ENCODE measurements at regions not wholly inside any gene's neighbourhood (a gene's known extent, or its start where the extent isn't known, plus 50 kb on each side); places are given as distances from the start of the nearest gene placed in this dataset.
"Not testable (repeated sequence)": the region's sequence is repeated elsewhere in the genome, so short reads cannot be mapped to it uniquely, and the experiment has no call there.

DNA sequence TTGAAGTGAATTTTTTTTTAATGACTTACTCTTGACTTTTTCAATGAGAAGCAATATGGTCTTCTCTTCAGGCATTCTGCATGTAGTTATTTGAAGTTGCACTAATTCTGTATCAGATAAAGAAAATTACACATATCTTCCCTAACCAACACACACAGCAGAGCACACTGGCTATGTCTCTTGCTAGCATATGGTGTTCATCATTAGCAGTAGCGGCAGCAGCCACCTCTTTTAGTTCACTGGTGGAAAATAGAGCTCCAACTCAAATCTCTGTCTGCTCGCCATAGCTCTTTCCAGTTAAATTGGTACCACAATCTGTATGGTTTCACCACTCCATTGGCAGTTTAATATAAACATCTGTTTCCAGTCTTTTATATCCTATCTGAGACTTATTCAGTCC, 278.1 kb upstream of the ZEB2 start:
- DNase-seq = no peak

DNA sequence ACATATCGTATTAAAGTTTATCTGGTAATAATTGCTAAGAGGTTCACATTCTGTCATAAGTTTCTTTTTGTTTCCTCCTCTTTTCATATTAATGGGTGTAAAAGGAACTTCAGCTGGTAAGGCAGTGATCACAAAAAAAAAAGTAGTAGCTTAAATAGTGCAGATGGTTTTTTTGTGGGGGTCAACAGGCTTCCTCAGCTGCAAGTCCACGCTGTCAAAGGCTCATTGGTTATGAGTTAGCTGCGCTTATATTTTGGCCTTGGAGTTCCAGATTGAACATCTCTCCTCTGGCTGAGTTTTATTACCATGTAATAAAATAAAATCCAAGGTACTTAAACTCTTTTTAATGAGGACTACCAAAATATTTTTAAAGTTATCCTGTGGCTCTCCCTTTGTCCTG, 277.0 kb upstream of the ZEB2 start:
- no peak for DNase-seq

DNA sequence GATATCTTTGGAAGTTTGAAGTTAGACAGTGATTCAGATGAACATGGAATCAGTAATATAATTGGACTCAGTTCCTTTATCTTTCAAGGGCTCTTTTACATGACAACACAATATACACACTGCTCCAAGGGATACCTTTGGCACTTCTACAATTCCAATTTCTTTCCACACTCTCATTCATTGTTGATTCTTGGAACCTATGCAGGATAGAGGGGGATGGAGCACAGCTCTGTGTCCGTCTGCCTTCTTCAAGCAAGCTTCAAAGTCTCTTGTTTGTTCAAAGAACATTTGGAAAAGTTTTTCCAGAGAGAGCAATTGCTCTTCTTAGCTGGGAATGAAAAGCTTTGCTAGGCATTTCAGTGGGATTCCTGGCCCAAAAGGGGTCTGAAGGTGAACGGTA, 276.2 kb upstream of the ZEB2 start:
- no peak for DNase-seq

DNA sequence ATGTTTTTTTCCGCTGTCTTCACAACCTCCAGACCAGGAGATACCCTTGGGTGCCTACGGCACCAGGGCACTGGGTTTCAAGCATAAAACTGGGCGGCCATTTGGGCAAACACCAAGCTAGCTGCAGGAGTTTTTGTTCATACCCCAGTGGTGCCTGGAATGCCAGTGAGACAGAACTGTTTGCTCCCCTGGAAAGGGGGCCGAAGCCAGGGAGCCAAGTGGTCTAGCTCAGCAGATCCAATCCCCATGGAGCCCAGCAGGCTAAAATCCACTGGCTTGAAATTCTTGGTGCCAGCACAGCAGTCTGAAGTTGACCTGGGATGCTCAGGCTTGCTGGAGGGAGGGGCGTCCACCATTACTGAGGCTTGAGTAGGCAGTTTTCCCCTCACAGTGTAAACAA, 265.3 kb upstream of the ZEB2 start:
- DNase-seq = no peak

DNA sequence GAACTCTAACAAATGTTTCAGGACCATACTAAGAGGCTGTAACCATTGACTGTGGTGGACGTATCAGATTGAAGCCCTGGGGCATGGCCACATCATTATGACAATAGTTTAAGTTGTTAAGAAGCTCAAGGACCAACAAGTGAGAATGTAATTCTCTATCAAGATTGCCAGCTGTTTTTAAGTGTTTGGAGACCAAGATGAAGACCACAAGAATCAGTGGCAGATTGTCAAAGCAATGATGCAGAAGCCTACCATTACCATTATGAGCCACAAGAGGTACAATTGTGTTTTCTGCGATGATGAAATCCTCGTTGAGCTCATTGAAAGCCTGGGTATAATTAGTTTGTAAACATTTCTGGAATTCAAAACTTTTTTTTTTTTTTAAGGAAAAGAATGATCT, 261.1 kb upstream of the ZEB2 start:
- DNase-seq = no peak

DNA sequence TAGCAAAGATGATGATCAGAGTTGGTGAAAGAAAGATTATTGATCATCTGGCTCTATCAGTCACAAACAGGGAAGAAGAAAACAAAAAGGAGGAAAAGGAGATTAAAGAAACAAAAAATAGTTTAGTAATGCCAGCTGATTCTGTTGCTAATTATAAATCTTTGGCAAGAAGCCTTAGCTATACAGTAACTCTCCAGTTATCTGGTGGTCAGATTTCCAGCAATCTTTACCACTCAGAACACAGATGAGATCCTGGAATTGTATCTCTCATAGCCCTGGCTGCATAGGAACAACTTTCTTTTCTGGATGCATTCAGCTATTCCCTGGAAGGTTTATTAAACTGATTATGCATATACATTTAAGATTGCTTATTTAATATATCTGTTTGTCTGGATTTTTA, 256.8 kb upstream of the ZEB2 start:
- DNase-seq = no peak

DNA sequence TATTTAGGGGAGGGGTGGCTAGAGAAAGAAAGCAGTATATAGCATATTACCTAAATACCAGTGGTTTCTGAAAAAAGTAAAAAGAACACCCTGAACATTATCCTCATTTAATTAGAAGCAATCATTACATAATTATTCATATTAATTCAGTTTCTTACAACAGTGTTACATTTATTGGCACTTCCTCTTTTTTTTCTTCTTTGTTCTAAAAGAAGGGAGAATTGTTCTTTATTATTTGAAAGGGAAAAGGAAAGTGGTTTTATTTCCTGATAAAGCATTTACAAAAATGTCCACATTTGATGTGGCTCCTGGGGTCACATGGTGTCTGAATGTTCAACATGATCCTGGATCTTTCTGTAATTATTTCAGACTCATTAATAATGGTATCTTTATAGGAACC, 254.9 kb upstream of the ZEB2 start:
- no peak for DNase-seq

DNA sequence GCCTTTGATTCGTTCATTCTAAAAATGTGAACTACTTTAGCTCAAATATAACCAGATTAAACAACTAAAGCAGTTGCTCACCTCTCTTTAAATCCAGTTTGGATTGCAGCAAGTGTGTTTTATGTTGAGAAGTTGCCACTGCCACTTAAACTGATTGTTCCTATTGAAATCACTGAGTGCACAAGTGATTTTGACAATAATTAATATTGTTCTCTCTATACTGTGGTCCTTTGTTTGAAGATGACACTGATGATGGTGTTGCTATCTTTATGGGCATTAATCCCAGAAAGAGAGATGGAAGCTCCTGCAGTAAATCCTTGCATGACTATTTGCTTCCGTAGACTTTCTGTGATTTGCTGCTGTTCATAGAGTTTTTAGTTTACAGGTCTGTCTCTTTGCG, 251.4 kb upstream of the ZEB2 start:
- DNase-seq = peak in 1 of 2 donors; percentile 57

DNA sequence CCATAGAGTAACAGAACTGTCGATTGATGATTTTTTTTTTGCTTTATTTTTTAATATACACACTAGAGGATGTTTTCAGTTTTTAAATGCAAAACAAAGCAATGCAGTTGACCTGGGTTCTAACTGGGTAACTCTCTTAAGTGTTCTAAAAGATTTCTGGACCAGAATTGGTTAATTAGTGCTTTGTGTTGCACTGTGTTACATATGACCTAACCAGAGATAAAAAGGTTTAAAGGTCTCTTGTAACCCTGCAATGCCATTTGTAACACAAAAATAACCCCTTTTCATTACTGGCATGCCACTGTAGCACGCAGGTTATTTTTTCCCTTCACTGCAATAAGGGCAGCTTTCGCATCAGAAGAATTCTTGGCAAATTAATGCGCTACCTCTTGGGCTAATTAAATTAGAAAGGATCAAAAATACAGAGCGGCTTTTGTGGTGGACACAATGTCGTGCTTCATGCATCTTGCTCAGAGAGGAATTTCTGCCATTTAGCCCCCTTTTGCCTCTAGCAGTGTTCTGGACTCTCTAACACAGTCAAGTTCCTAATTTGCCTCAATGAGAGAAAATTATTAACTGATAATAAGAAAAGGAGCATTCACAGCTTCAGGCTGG, 250.8 kb upstream of the ZEB2 start:
- DNase-seq = no peak

DNA sequence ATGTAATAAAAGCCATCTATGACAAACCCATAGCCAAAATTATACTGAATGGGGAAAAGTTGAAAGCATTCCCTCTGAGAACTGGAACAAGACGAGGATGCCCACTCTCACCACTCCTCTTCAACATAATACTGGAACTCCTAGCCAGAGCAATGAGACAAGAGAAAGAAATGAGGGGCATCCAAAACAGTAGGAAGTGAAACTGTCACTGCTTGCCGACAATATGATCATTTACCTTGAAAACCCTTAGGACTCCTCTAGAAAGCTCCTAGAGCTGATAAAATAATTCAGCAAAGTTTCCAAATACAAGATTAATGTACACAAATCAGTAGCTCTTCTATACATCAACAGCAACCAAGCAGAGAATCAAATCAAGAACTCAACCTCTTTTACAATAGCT, 241.0 kb upstream of the ZEB2 start:
- not testable (repeated sequence) for DNase-seq

DNA sequence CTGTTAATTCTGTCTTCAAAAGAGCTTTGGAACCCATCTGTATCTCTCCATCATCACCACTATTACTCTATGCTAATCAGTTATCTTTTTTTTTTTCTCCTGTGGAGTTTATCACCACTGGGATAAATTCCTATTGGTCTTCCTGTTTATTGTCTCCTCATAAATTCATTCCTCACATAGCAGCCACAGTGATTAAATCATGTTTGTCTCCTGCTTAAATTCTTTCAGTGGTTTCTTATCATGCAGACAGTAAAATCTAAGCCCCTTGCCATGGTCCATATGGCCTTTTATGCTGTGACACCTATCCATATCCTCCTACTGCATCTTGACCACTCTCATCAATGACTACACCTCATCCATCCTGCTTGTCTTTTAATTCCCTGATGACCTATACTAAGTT, 239.8 kb upstream of the ZEB2 start:
- no peak for DNase-seq

DNA sequence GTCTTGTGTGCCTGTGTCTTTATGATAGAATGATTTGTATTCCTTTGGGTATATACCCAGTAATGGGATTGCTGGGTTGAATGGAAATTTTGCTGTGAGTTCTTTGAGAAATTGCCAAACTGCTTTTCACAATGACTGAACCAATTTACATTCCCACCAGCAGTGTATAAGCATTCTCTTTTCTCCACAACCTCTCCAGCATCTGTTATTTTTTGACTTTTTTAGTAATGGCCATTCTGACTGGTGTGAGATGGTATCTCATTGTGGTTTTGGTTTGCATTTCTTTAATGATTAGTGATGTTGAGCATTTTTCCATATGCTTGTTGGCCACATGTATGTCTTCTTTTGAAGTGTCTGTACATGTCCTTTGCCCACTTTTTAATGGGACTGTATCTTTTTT, 238.3 kb upstream of the ZEB2 start:
- not testable (repeated sequence) for DNase-seq

DNA sequence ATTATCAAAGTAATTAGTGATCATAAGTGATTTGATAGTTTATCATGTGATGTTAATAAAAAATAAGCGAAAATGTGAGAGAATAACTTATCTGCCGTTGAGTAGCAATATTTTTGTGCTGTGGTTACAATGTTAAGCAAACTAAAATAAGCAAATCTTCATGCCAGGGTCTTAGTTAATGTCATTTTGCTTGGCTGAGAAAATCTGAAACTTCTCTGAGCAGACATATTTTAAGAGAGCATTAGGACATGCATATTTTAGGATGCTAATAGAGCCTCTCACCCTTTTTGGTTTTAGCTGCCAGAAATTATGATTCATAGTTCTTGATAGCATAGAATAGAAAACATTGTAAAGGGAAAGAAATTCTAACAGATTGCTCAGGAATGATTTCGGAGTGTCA, 233.5 kb upstream of the ZEB2 start:
- DNase-seq = no peak

DNA sequence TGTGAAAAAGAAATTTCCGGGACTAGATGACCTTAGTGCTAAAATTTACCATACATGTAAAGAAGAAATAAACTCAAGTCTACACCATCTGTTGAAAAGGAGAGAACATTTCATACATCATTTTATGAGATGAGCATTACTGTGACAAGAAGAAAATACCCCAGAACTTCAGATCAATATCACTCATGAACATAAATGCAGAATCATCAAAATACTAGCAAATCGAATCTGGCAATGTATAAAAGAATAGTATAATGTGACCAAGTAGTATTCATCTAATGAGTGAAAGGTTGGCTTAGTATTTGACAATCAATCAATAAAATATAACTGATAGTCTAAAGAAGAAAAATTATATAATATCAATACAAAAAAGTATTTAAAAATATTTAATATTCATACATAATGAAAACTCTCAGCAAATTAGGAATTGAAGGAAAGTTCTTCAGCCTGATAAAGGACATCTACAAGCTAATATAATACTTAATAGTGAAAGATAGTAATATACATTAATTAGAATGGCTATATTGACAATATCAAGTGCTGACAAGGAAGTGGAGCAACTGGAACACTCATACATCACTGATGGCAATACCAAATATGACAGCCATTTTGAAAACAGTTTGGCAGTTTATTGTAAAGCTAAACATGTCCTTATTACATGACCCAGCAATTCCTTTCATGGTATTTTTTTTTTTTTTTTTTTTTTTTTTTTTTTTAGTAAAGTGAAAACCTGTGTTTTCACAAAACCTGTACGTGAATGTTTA, 231.4 kb upstream of the ZEB2 start:
- no peak for DNase-seq

DNA sequence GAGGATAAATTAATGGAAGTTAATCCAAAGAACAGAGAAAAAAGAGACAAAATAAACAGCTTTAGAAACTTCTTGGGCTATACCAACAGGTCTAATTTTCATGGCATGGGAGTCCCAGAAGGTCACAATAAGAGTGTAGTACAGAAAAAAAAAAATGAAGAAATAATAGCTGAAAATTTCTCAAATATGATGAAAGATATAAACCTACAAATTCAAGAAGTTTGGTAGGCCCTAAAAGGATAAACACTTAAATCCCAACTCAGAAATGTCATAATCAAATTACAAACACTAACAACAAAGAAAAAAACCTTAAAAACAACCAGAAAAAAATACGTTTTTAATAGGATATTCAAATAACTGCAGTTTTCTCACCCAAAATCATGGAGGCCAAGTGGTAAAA, 229.3 kb upstream of the ZEB2 start:
- DNase-seq = no peak

DNA sequence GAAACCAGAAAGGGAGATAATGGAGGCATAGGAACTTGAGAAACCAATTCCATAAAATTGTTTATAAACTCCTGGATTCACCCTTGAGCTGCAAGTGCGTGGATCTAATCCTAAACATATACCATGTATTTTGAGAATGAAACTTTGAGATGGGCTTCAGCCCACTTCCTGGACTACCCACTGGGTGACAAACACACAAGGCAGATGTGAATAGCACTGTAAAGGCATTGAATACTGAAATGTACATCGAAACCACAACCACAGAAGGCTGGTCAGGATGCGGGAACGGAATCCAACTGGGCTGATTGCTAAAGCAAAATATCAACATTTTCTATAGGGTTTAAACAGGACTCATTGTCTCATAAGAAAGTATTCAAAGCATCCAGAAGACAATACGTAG, 228.5 kb upstream of the ZEB2 start:
- DNase-seq = no peak

DNA sequence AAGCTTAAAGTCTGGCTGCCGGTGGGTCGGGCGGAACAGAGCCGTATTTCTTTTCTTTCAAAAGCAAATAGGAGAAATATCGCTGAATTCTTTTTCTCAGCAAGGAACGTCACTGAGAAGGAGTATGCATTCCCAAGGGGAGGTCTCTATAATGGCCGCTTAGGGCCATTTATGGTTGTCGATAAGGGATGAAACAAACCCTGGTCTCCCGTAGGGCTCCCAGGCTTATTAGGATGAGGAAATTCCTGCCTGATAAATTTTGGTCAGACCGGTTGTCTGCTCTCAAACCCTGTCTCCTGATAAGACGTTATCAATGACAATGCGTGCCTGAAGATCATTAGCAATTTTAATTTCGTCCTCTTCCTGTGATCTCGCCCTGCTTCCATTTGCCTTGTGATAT, 227.7 kb upstream of the ZEB2 start:
- no peak for DNase-seq

DNA sequence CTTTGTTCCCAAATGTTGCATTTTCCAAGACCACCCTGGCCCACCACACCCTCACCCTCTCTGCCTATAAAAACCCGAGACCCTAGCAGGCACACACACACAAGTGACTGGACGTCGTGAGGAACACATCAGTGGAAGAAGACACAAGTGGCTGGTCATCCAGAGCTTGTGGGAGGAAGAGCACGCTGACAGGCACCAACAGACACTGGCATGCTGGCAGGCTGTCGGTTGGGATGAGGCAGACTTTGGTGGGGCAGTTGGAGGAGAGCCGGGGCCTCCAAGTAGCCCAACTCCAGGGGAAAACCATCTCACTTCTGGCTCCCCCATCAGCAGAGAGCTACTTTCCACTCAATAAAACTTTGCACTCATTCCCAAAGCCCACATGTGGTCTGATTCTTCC, 225.5 kb upstream of the ZEB2 start:
- DNase-seq = no peak

DNA sequence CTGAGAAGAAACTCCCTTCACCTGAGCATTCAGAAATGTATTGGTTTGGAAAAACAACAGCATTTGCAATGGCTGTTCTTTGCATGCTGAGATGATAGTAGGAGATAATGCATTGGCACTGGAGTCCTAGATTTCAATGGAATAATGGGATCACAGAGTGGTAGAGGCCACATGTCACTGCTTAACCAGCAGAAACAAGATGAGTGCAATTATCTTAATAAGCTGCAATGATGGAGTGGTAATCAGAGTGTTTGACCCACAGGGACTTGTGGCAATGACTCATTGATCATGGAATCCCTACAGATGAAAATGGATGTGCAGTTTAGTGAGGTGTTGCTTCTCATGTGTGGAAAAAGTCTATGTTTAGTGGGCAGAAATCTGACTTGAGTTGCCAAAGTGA, 218.8 kb upstream of the ZEB2 start:
- DNase-seq = no peak

DNA sequence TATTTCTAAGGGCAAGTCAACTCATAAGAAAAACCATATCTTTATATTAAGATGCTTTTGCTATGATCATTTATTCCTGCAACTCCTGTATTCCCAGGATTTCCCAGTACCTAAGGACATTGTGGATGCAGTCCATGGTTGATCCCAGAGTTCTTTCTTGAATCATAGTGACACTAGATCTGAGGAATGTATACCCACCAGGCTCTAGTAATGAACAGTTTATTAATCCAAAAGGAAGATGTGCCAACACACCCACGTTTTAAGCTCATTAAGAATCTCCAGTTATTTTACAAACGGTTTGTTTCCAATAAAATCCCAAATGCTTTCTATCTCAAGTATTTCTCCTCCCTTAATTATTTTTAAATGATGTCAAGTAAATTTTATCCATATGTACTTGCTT, 210.8 kb upstream of the ZEB2 start:
- DNase-seq = no peak

DNA sequence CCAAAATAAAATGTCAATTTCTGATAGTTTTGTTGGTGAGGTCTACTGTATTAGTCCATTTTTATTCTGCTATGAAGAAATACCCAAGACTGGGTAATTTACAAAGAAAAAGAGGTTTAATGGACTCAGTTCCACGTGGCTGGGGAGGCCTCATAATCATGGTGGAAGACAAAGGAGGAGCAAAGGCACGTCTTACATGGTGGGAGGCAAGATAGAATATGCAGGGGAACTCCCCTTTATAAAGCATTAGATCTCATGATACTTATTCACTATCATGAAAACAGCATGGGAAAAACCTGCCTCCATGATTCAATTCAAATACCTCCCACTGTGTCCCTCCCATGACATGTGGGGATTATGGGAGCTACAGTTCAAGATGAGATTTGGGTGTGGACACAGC, 204.5 kb upstream of the ZEB2 start:
- DNase-seq = not testable (repeated sequence)

DNA sequence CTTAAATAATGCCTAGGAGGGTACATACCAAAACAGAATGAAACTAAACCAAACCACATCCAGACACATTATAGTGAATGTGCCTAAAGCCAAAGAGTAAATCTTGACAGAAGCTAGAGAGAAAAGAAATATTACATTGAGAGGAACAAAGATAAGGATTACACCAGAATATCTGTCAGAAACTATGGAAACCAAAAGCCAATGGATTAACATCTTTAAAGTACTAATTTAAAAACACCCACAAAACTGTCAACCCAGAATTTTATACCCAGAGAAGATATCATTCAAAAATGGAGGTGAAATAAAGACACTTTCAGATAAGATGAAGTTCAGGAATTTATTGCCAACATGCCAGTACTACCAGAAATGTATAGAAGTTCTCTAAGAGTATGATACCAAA, 198.5 kb upstream of the ZEB2 start:
- no peak for DNase-seq

DNA sequence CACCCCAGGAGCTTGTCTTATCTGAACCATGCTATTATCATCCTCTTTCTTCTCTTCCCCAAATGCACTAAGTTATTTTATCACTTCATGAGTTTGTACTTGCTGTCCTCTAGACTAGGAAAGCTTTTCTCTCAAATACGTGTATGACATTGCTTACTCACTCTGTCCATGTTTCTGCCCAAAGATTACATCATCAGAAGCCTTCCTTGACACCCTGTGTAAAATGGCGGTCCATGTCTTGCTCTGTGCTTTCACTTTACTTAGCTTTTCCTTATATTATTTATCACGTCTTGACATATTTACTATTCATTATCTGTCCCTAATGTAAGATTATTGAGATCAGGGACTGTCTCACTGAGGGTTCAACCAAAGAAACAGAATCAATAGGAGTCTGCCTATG, 196.1 kb upstream of the ZEB2 start:
- no peak for DNase-seq

DNA sequence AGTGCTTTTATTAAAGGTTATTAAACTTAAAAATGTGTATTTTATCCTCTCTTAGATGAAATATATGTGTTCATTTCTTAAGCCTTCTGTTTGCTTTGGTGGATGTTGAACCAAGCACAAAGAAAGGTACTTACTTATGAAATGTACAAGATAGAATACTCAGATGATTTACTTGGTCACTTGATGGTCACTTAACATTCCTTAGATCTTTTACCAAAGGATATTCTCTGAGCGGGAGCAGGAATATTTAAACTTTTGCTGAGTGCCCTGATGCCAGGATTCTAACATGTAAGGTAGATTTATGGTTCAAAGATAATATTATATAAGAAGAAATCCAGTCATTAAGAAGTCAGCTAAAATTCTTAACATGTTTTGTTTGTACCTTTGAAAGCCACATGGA, 193.5 kb upstream of the ZEB2 start:
- DNase-seq = no peak

DNA sequence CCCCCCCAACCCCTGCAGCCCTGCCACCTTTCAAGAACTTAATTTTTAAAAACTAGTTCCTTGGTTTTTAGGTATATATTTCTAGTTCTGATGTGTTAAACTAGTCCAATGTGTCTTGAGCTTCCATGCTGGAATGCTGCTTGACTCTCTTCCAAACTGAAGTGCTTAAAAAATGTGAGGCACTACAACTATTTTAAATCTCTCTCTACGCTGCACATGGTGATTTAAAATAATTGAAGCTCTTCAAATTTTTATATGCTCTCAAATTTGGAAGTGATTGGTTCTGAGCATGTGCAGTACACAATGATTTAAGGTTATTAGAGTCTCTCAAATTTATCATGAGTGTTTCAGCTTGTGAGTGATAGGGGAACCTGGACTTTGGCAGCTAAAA, 192.6 kb upstream of the ZEB2 start:
- DNase-seq = no peak
